Coronary artery (tissue), 2 donors: ENCODE measurements at regions not wholly inside any gene's neighbourhood (a gene's known extent, or its start where the extent isn't known, plus 50 kb on each side); places are given as distances from the start of the nearest gene placed in this dataset.
"Not testable (repeated sequence)": the region's sequence is repeated elsewhere in the genome, so short reads cannot be mapped to it uniquely, and the experiment has no call there.

Experiments
- DNase-seq: peaks from one replicate; pipeline ENCODE4 v3.0.0-alpha.2; 2017; ENCODE audit warnings: low spot score
- H3K27ac ChIP-seq, 2 donors: fragments of 200-600 bp; sonication (generic); one replicate each; pipeline ENCODE4 v1.5.1; 2016 to 2019
- H3K4me3 ChIP-seq: fragments of 200-600 bp; sonication (generic); 2 replicates; pipeline ENCODE4 v1.5.1; 2016; ENCODE audit warnings: mild to moderate bottlenecking, moderate library complexity
- TF ChIP-seq, protein P1 (sequence below): fragments of 200-600 bp; sonication (generic); IDR thresholded peaks from one replicate; pipeline ENCODE4 v1.5.1; 2019; ENCODE audit warnings: antibody characterized with exemption

DNA sequence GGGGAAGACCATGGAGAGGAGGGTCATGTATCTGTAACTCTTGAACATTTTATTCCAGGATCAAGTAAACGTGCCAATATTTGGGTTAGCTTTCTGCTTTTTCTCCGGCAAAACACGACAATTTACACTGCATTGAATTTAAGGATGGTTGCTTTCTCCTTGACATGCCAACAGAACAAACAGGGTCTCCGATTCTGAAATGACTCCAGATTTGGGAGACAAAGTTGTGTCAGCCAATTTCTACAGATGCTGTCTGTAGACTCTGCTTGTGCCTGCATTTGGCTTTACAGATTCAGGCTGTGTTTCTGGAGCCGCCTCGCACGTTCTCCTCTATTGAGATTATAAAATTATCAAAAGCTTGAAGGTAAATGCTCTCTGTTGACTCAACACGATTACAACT is 207.0 kb downstream of the ASMT start:
- no peak for DNase-seq
- Histone ChIP-seq H3K27ac (no peak overlapping the region), H3K4me3 (no peak overlapping the region)
- TF ChIP-seq, protein P1, sequence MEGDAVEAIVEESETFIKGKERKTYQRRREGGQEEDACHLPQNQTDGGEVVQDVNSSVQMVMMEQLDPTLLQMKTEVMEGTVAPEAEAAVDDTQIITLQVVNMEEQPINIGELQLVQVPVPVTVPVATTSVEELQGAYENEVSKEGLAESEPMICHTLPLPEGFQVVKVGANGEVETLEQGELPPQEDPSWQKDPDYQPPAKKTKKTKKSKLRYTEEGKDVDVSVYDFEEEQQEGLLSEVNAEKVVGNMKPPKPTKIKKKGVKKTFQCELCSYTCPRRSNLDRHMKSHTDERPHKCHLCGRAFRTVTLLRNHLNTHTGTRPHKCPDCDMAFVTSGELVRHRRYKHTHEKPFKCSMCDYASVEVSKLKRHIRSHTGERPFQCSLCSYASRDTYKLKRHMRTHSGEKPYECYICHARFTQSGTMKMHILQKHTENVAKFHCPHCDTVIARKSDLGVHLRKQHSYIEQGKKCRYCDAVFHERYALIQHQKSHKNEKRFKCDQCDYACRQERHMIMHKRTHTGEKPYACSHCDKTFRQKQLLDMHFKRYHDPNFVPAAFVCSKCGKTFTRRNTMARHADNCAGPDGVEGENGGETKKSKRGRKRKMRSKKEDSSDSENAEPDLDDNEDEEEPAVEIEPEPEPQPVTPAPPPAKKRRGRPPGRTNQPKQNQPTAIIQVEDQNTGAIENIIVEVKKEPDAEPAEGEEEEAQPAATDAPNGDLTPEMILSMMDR, result no peak

DNA sequence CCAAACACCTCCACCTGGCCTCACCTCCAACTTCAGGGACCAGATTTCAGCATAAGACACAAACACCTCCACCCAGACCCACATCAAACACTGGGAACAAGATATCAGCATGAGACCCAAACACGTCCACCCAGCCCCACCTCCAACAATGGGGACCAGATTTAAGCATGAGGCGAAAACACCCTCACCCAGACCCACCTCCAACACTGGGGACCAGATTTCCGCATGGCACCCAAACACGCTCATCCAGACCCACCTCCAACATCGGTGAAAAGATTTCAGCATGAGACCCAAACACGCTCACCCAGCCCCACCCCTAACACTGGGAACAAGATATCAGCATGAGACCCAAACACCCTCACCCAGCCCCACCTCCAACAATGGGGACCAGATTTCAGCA is 210.0 kb downstream of the ASMT start:
- TF ChIP-seq, protein P1, result no peak
- H3K27ac ChIP-seq, result no peak overlapping the region
- DNase-seq, result no peak
- H3K4me3 ChIP-seq, result no peak overlapping the region

DNA sequence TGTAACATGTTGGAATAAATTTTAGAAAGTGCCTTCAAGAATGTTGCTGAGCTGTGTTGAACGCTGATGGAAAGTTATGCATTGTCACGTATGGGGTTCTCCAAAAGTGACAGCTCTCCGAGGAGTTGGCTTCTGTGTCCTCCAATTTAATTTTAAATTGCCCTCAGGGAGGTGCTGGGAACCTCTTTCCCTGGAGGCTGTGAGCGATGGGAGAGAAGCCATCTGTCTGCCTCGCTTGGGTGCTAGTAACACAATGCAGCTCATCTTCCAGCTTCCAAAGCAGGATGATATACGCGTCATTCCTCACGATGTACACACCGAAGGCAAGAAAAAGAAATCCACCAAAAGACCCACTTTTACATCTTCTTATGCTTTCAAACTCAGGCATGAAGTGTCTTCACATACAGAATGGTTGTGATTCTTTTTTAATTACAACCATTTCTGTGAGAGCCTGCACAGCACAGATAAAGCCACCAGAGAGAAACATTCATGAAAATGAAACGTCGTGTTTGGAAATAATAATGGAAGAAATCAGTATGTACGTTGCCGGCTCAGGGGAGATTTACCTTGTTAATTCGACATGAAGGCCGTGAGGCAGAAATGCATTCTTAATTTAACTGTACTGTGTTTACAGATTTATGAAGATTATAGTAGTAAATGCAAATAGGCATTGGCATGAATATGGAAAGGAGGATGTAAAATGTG is 218.9 kb downstream of the ASMT start:
- TF ChIP-seq, protein P1, result no peak
- Histone ChIP-seq H3K27ac (no peak overlapping the region), H3K4me3 (no peak overlapping the region)
- DNase-seq, result no peak

DNA sequence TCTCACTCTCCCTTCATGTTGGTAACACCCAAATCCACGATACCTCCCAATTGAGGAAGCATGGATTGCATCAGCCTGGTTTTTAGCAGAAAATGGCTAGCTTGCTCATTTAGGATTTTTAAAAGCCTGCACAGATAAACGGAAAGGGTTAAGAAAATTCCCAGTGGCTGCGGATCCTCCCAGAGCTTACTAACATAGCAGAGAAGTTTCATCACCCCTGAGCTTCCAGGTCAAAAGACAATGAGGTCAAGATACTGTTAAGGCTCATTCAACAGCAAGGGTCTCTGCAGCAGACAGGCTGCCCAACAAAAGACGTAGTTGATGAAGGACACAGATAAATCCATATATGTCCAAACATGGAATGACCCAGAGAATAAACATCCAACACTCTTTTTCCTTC is 220.2 kb downstream of the ASMT start:
- Histone ChIP-seq H3K4me3 (no peak overlapping the region), H3K27ac (no peak overlapping the region)
- DNase-seq, result no peak
- TF ChIP-seq, protein P1, result no peak

DNA sequence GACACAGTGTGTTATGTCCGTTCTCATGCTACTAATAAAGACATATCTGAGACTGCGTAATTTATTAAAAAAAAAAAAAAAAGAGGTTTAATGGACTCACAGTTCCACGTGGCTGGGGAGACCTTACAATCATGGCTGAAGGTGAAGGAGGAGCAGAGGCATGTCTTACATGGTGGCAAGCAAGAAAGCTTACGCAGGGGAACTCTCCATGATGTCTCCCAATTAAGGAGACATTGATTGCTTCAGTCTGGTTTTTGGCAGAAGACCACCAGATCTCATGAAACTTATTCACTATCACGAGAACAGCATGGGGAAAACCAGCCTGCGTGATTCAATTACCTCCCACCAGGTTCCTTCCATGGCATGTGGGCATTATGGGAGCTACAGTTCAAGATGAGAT is 221.8 kb downstream of the ASMT start:
- Histone ChIP-seq H3K4me3 (no peak overlapping the region), H3K27ac (no peak overlapping the region)
- TF ChIP-seq, protein P1, result no peak
- no peak for DNase-seq

DNA sequence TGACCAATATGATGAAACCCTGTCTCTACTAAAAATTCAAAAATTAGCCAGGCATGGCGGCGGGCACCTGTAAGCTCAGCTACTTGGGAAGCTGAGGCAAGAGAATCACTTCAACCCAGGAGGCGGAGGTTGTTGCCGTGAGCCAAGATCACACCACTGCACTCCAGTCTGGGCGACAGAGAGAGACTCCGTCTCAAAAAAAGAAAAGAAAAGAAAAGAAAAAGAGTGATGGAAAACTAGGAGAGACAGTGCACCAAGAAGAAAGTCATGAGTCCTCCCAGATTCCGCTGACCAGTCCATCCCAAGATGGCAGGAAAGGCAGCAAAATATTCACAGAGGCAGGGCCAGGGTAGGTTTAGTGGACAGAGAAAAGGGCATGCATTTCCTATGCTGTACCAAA is 226.9 kb downstream of the ASMT start:
- Histone ChIP-seq H3K27ac (no peak overlapping the region), H3K4me3 (no peak overlapping the region)
- no peak for DNase-seq
- TF ChIP-seq, protein P1, result no peak

DNA sequence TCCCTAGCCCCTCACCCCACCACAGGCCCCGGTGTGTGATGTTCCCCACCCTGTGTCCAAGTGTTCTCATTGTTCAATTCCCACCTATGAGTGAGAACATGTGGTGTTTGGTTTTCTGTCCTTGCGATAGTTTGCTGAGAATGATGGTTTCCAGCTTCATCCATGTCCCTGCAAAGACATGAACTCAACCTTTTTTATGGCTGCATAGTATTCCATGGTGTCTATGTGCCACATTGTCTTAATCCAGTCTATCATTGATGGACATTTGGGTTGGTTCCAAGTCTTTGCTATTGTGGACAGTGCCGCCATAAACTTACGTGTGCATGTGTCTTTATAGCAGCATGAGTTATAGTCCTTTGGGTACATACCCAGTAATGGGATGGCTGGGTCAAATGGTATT is 232.1 kb downstream of the ASMT start:
- H3K27ac ChIP-seq, H3K4me3 ChIP-seq, DNase-seq: not testable (repeated sequence)

DNA sequence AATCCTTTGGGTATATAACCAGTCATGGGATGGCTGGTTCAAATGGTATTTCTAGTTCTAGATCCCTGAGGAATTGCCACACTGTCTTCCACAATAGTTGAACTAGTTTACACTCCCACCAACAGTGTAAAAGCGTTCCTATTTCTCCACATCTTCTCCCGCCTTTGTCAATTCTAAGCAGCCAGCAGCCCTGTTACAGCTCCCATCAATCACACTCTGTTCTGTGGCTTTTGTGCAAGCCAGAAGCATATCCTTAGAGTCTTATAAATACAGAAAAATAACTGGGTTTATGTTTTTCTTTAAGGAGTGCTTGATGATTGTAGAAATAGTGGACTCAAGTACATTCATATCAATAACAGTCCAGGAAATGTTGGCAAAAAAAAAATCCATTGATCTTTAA is 232.9 kb downstream of the ASMT start:
- not testable (repeated sequence) for H3K27ac ChIP-seq, H3K4me3 ChIP-seq, DNase-seq
